HCT116 (cell line): ENCODE measurements at regions not wholly inside any gene's neighbourhood (a gene's known extent, or its start where the extent isn't known, plus 50 kb on each side); places are given as distances from the start of the nearest gene placed in this dataset.

Experiments
- ATAC-seq: fragments of 200-7000 bp; cut with Tn5 transposase; 2 replicates; pipeline ENCODE4 v1.9.1; 2020; ENCODE audit warnings: mild to moderate bottlenecking, moderate library complexity
- BruUV-seq: library from RNA; stranded (reverse); fragments of 400-500 nt; replicated peaks from 2 replicates; lab custom pipeline; 2021; lab: Mats Ljungman, UMichigan
- CTCF ChIA-PET: fragments of 300-600 bp; sonication (Branson Sonifier 250); formaldehyde crosslinking; loops from one replicate; lab custom pipeline; 2021; ENCODE audit warnings: antibody characterized with exemption; lab: Charles Lee
- POLR2A ChIA-PET: fragments of 300-600, 350-600 bp; sonication (Branson Sonifier 250); formaldehyde crosslinking; loops from one replicate; lab custom pipeline; 2021; ENCODE audit warnings: antibody characterized with exemption; lab: Charles Lee
- RAD21 ChIA-PET, 2 experiments: fragments of 300-600 bp; sonication (Branson Sonifier 250); formaldehyde crosslinking; loops; one replicate each; lab custom pipeline; 2023; ENCODE audit warnings: low total read pairs in 2 of 2; ENCODE audit not compliant: uncharacterized antibody in 2 of 2, unreplicated experiment in 2 of 2, low non-redundant PET in 1 of 2; lab: Charles Lee
- DNase-seq: peaks from one replicate; pipeline ENCODE4 v3.0.0-alpha.2; 2010; ENCODE audit warnings: low read depth, low spot score
- H2AFZ ChIP-seq: fragments of 200-600 bp; shearing (Covaris generic), sonication (generic); 2 replicates; pipeline ENCODE4 v1.6.1; 2017; ENCODE audit warnings: low read depth, mixed run types, mixed read lengths, antibody characterized with exemption, low read length; ENCODE audit not compliant: poor library complexity, severe bottlenecking
- H3K27ac ChIP-seq: 2 replicates; pipeline ENCODE4 v1.5.1; 2012; ENCODE audit warnings: low read depth, low read length
- H3K27me3 ChIP-seq: fragments of 200-600 bp; sonication (generic); 2 replicates; pipeline ENCODE4 v1.6.1; 2016; ENCODE audit warnings: mixed run types, low read length, mixed read lengths; ENCODE audit not compliant: insufficient read depth
- H3K36me3 ChIP-seq, 2 experiments: fragments of 200-500 bp in 1 of 2; fragments of 200-600 bp in 1 of 2; sonication (Bioruptor generic) in 1 of 2; sonication (generic) in 1 of 2; 2 replicates each; pipeline versions ENCODE4 v1.5.1 to v1.6.1; 2014 to 2016; ENCODE audit warnings: low read length in 2 of 2, inconsistent platforms in 1 of 2, mixed read lengths in 1 of 2, mixed run types in 1 of 2; ENCODE audit not compliant: insufficient read depth in 2 of 2, control insufficient read depth in 1 of 2
- H3K4me1 ChIP-seq, 2 experiments: fragments of 200-600 bp in 1 of 2; sonication (generic) in 1 of 2; 2 replicates each; pipeline versions ENCODE4 v1.5.1 to v1.6.1; 2012 to 2017; ENCODE audit warnings: low read length in 2 of 2, inconsistent platforms in 1 of 2, mild to moderate bottlenecking in 1 of 2, mixed read lengths in 1 of 2, mixed run types in 1 of 2, moderate library complexity in 1 of 2; ENCODE audit not compliant: insufficient read depth in 2 of 2, control insufficient read depth in 1 of 2
- H3K4me2 ChIP-seq: fragments of 200-600 bp; sonication (generic); 2 replicates; pipeline ENCODE4 v1.6.1; 2017; ENCODE audit warnings: mixed run types, low read length, mixed read lengths
- H3K4me3 ChIP-seq, 2 experiments: fragments of 200-600 bp in 1 of 2; sonication (generic) in 1 of 2; replicated peaks in 1 of 2; 2 replicates each; pipeline ENCODE4 v1.5.1; 2011 to 2016; ENCODE audit warnings: low read length in 2 of 2, control low read depth in 1 of 2, low read depth in 1 of 2, mild to moderate bottlenecking in 1 of 2, mixed read lengths in 1 of 2, mixed run types in 1 of 2
- H3K79me2 ChIP-seq: fragments of 200-600 bp; sonication (generic); 2 replicates; pipeline ENCODE4 v1.6.1; 2017; ENCODE audit warnings: mild to moderate bottlenecking, mixed run types, low read length, moderate library complexity, mixed read lengths; ENCODE audit not compliant: insufficient read depth
- H3K9ac ChIP-seq: fragments of 200-600 bp; sonication (generic); 2 replicates; pipeline ENCODE4 v1.6.1; 2016; ENCODE audit warnings: low read length, mixed read lengths
- H3K9me2 ChIP-seq: fragments of 200-600 bp; sonication (generic), shearing (Covaris generic); 2 replicates; pipeline ENCODE4 v1.6.1; 2017; ENCODE audit warnings: mixed run types, mild to moderate bottlenecking, moderate library complexity; ENCODE audit not compliant: insufficient read depth
- H3K9me3 ChIP-seq, 2 experiments: fragments of 200-500 bp in 1 of 2; fragments of 200-600 bp in 1 of 2; sonication (Bioruptor generic) in 1 of 2; sonication (generic) in 1 of 2; 2 replicates each; pipeline ENCODE4 v1.6.1; 2014 to 2017; ENCODE audit warnings: low read length in 2 of 2, mixed read lengths in 2 of 2, inconsistent platforms in 1 of 2, low read depth in 1 of 2, mild to moderate bottlenecking in 1 of 2, mixed run types in 1 of 2, moderate library complexity in 1 of 2; ENCODE audit not compliant: control insufficient read depth in 1 of 2, insufficient read depth in 1 of 2
- H4K20me1 ChIP-seq: fragments of 200-600 bp; sonication (generic), shearing (Covaris generic); 2 replicates; pipeline ENCODE4 v1.6.1; 2017; ENCODE audit warnings: mixed run types, mild to moderate bottlenecking, moderate library complexity; ENCODE audit not compliant: insufficient read depth
- ATF3 ChIP-seq: IDR thresholded peaks from 2 replicates; pipeline ENCODE4 v1.6.1; 2012
- CBX3 ChIP-seq: IDR thresholded peaks from 2 replicates; pipeline ENCODE4 v1.6.1; 2012; ENCODE audit warnings: low read depth
- CEBPB ChIP-seq: IDR thresholded peaks from 2 replicates; pipeline ENCODE4 v1.6.1; 2012; ENCODE audit warnings: low read depth
- CTCF ChIP-seq, 3 experiments: fragments of 200-600 bp in 1 of 3; sonication (generic) in 1 of 3; IDR thresholded peaks in 2 of 3; conservative IDR thresholded peaks in 1 of 3; 2 replicates each; pipeline ENCODE4 v1.5.1; 2012 to 2017; ENCODE audit warnings: low read depth in 2 of 3, low read length in 2 of 3, antibody characterized with exemption in 1 of 3, borderline replicate concordance in 1 of 3, control low read depth in 1 of 3, mild to moderate bottlenecking in 1 of 3, mixed read lengths in 1 of 3, mixed run types in 1 of 3, moderate library complexity in 1 of 3; ENCODE audit not compliant: insufficient read depth in 1 of 3
- ELF1 ChIP-seq: IDR thresholded peaks from 2 replicates; pipeline ENCODE4 v1.6.1; 2012; ENCODE audit warnings: low read depth, borderline replicate concordance
- EZH2 ChIP-seq: fragments of 200-600 bp; sonication (generic); IDR thresholded peaks from 2 replicates; pipeline ENCODE4 v1.6.1; 2017; ENCODE audit warnings: antibody characterized with exemption, mixed run types
- EZH2phosphoT487 ChIP-seq: fragments of 200-600 bp; IDR thresholded peaks from 2 replicates; pipeline ENCODE4 v1.6.1; 2018; ENCODE audit warnings: antibody characterized with exemption, borderline replicate concordance
- JUND ChIP-seq: IDR thresholded peaks from 2 replicates; pipeline ENCODE4 v1.6.1; 2012
- MAX ChIP-seq: IDR thresholded peaks from 2 replicates; pipeline ENCODE4 v1.6.1; 2012
- POLR2AphosphoS5 ChIP-seq: IDR thresholded peaks from 2 replicates; pipeline ENCODE4 v1.6.1; 2011; ENCODE audit warnings: mild to moderate bottlenecking, low read depth, low read length, moderate library complexity
- REST ChIP-seq: IDR thresholded peaks from 2 replicates; pipeline ENCODE4 v1.6.1; 2012; ENCODE audit warnings: low read depth
- SIN3A ChIP-seq: IDR thresholded peaks from 2 replicates; pipeline ENCODE4 v1.6.1; 2012; ENCODE audit warnings: low read depth
- SP1 ChIP-seq: IDR thresholded peaks from 2 replicates; pipeline ENCODE4 v1.6.1; 2012; ENCODE audit warnings: low read depth
- SRF ChIP-seq: IDR thresholded peaks from 2 replicates; pipeline ENCODE4 v1.6.1; 2012; ENCODE audit warnings: low read depth
- TCF7L2 ChIP-seq: IDR thresholded peaks from 2 replicates; pipeline ENCODE4 v1.7.0; 2011; ENCODE audit warnings: borderline replicate concordance, inconsistent platforms; ENCODE audit not compliant: insufficient read depth, insufficient read length; ENCODE audit errors: extremely low read depth
- YY1 ChIP-seq: IDR thresholded peaks from 2 replicates; pipeline ENCODE4 v1.6.1; 2011; ENCODE audit warnings: low read length, low read depth, moderate library complexity, mild to moderate bottlenecking; ENCODE audit not compliant: insufficient replicate concordance; ENCODE audit errors: extremely low read depth
- ZFX ChIP-seq: fragments of 450-650 bp; IDR thresholded peaks from 2 replicates; pipeline ENCODE4 v1.6.1; 2017
- intact Hi-C: fragments of 100-400 bp; cut with micrococcal nuclease; formaldehyde crosslinking; loops from 2 replicates; pipeline ENCODE4 v1.10.0; 2022

- TF ChIP-seq REST (no peak), SRF (no peak), CEBPB (no peak), ATF3 (no peak), POLR2AphosphoS5 (no peak), YY1 (no peak)
These were observed 353.4 kb upstream of the PLXNA2 start (continued) for GRCh38 chr1:208597571-208597970.

- Histone ChIP-seq H3K27me3 (peaks cover 9% of the 10 kb centered on the region; the same call in 1 of the 2 replicates), H4K20me1 (no peaks in the 10 kb centered on the region), H2AFZ (no peak overlapping the region), H3K9ac (no peak overlapping the region), H3K4me2 (no peak overlapping the region), H3K9me3 (no peaks in the 10 kb centered on the region), H3K27ac (no peak overlapping the region), H3K4me1 (no peaks in the 10 kb centered on the region), H3K4me3 (no peak overlapping the region), H3K36me3 (no peaks in the 10 kb centered on the region), H3K79me2 (no peaks in the 10 kb centered on the region), H3K9me2 (no peaks in the 10 kb centered on the region)
- ChIA-PET POLR2A (no interaction called here), CTCF (no interaction called here), RAD21 (no interaction called here)
- no TSS peak for BruUV-seq
- ATAC-seq: no peak
- intact Hi-C loops: no loop called here
- no peak for DNase-seq
- TF ChIP-seq MAX (no peak), SRF (no peak), TCF7L2 (no peak), ELF1 (no peak), CTCF (IDR thresholded peaks at IDR 0.05 in 2 of 3, conservative IDR thresholded peaks at IDR 0.05 in 1 of 3; ENCODE audit: borderline replicate concordance in 1 of 3, insufficient read depth in 1 of 3, low read depth in 2 of 3, low read length in 2 of 3) (no peak), CBX3 (no peak), ZFX (no peak), JUND (no peak), ATF3 (no peak), SP1 (no peak), SIN3A (no peak), YY1 (no peak), POLR2AphosphoS5 (no peak), CEBPB (no peak), EZH2phosphoT487 (no peak), EZH2 (no peak)
These were observed 353.8 kb upstream of the PLXNA2 start for GRCh38 chr1:208598021-208598420.
